HUES48 (cell line): ENCODE measurements at regions not wholly inside any gene's neighbourhood (a gene's known extent, or its start where the extent isn't known, plus 50 kb on each side); places are given as distances from the start of the nearest gene placed in this dataset.

ENCODE experiments used
- H3K27ac ChIP-seq: one replicate; pipeline ENCODE4 v1.7.0; 2013; ENCODE audit warnings: low read depth, low read length, inconsistent platforms
- H3K27me3 ChIP-seq: 2 replicates; pipeline ENCODE4 v1.6.1; 2013; ENCODE audit warnings: mild to moderate bottlenecking, low read length; ENCODE audit not compliant: control insufficient read depth, insufficient read depth
- H3K36me3 ChIP-seq: 2 replicates; pipeline ENCODE4 v1.6.1; 2013; ENCODE audit warnings: low read length; ENCODE audit not compliant: control insufficient read depth, insufficient read depth
- H3K4me1 ChIP-seq: 2 replicates; pipeline ENCODE4 v1.6.1; 2013; ENCODE audit warnings: mild to moderate bottlenecking, low read length; ENCODE audit not compliant: control insufficient read depth, insufficient read depth
- H3K4me3 ChIP-seq: 2 replicates; pipeline ENCODE4 v1.5.1; 2013; ENCODE audit warnings: mild to moderate bottlenecking, low read depth, low read length
- H3K9ac ChIP-seq: 2 replicates; pipeline ENCODE4 v1.6.1; 2013; ENCODE audit warnings: mild to moderate bottlenecking, low read depth, low read length, moderate library complexity
- H3K9me3 ChIP-seq: 2 replicates; pipeline ENCODE4 v1.6.1; 2013; ENCODE audit warnings: low read length; ENCODE audit not compliant: control insufficient read depth, insufficient read depth

- Histone ChIP-seq H3K4me1 (peaks cover 24% of the 10 kb centered on the region), H3K9me3 (no peaks in the 10 kb centered on the region), H3K36me3 (no peaks in the 10 kb centered on the region), H3K27me3 (peaks cover 16% of the 10 kb centered on the region), H3K4me3 (no peak overlapping the region), H3K27ac (peak overlapping the region; percentile 11), H3K9ac (no peak overlapping the region)
These were observed 153.1 kb upstream of the FGGY start for GRCh38 chr1:59143811-59144210.

DNA sequence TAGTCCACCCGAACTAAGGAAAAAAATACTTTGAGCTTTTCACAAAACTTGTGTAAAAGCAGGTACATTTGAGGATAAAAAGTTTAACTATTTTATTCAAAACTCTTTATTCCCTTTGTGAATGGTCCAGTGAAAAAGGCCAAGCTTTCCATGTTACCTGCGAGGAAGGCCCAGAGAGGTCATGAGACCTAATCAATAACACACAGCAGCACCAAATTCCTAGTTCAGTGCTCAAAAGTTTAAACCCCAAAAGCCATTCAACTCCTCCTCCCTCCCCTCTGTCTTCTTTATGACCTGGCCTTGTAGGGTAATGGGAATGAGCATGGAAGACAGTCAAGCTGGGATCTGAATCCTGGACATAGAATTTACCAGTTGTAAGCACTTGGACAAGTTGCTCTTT is 151.9 kb upstream of the FGGY start:
- H3K36me3 ChIP-seq, result no peaks in the 10 kb centered on the region
- no peak overlapping the region for H3K9ac ChIP-seq
- peaks cover 24% of the 10 kb centered on the region for H3K4me1 ChIP-seq
- peaks cover 16% of the 10 kb centered on the region for H3K27me3 ChIP-seq
- no peaks in the 10 kb centered on the region for H3K9me3 ChIP-seq
- H3K27ac ChIP-seq, result no peak overlapping the region
- H3K4me3 ChIP-seq, result no peak overlapping the region

DNA sequence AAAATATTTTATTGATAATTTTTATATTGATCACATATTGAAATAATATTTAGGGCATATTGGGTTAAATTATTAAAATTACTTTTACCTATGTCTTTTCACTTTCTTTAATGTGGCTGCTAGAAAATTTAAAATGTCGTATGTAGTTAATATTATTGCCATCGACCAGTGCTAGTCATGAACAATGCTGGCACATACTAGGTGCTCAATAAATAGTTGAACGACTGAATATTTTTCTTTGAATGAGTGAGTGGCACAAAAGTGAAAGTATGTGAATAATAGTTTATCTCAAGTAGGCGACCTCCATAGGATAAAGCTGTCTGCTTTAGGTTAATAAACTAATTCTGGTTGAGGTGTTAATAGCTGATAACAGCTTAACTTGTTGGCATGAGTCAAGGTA is 150.8 kb upstream of the FGGY start:
- no peaks in the 10 kb centered on the region for H3K36me3 ChIP-seq
- no peaks in the 10 kb centered on the region for H3K9me3 ChIP-seq
- H3K27me3 ChIP-seq, result peaks cover 16% of the 10 kb centered on the region
- peak overlapping the region; percentile 67 for H3K4me3 ChIP-seq
- no peak overlapping the region for H3K27ac ChIP-seq
- H3K9ac ChIP-seq, result no peak overlapping the region
- peaks cover 30% of the 10 kb centered on the region for H3K4me1 ChIP-seq

- peaks cover 34% of the 10 kb centered on the region for H3K4me1 ChIP-seq
- H3K36me3 ChIP-seq, result no peaks in the 10 kb centered on the region
- H3K4me3 ChIP-seq, result peak overlapping the region; percentile 67
- H3K27ac ChIP-seq, result no peak overlapping the region
- H3K9ac ChIP-seq, result no peak overlapping the region
- H3K27me3 ChIP-seq, result peaks cover 16% of the 10 kb centered on the region
- H3K9me3 ChIP-seq, result no peaks in the 10 kb centered on the region
These were observed 150.1 kb upstream of the FGGY start for GRCh38 chr1:59146651-59147358.

DNA sequence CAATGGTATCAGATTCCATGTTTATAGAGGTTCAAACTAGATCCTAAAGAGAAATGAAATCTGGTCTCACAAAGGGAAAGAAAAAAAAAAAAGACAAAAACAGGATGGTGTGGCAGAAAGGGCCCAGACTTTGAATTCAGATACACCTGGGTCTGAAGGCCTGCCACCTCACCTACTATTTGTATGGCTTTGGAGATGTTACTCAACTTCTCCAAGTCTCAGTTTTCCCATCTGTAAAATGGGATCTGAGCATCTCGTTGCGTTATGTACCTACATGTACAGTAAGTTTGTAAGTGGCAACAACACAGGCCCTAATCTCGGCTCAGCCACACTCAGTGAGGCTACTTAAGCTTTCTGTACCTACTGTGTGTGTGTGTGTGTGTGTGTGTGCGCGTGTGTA is 147.5 kb upstream of the FGGY start:
- Histone ChIP-seq H3K36me3 (no peaks in the 10 kb centered on the region), H3K27me3 (peaks cover 16% of the 10 kb centered on the region), H3K27ac (no peak overlapping the region), H3K4me1 (peaks cover 23% of the 10 kb centered on the region), H3K9ac (no peak overlapping the region), H3K4me3 (no peak overlapping the region), H3K9me3 (no peaks in the 10 kb centered on the region)

DNA sequence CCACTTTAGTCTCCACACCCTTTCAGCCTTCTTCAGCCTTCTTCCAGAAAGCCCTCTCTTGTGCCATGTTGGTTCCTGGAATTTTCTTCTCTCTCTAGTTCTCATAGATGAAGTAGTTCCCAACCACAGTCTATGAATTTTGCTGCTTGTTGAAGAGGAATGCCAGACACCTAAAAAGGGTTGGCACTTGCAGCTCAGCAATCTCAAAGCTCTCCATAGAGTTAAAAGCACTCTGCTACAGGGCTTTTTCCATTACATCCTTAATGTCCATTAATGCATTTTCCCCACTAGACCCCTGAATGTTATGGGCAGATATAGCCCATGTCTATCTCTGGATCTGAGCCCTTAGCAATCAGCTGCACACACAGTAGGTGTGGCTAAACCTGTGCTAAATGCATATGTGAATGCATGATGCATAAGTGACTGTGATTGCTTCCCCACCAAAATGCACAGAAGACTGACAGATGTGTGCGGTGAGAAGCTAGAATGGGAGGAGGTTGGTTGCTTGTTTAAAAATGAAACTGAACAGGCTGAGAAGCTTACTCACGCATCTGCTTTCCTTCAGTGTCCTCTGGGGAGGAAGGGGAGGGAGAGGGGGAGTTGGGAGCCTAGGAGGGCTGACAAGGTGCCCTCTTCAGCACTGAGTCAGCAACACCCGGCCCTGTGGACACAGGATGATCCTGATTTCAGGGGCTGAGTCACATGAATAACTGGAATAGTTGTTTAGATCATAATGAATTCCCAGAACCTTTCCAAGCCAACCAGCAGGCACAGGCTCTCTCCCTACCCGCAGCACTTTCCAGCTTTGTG is 146.1 kb upstream of the FGGY start:
- H3K27ac ChIP-seq, result peak overlapping the region; percentile 53
- no peak overlapping the region for H3K9ac ChIP-seq
- no peak overlapping the region for H3K4me3 ChIP-seq

GRCh38 chr1:59151387-59151761 is 145.5 kb upstream of the FGGY start:
- H3K27ac ChIP-seq, result peak overlapping the region; percentile 53
- no peak overlapping the region for H3K9ac ChIP-seq
- no peaks in the 10 kb centered on the region for H3K9me3 ChIP-seq
- H3K36me3 ChIP-seq, result no peaks in the 10 kb centered on the region
- H3K27me3 ChIP-seq, result peaks cover 12% of the 10 kb centered on the region
- no peak overlapping the region for H3K4me3 ChIP-seq
- H3K4me1 ChIP-seq, result peaks cover 24% of the 10 kb centered on the region

More for the DNA sequence above, 146.1 kb upstream of the FGGY start:
- H3K9me3 ChIP-seq, result no peaks in the 10 kb centered on the region
- peaks cover 16% of the 10 kb centered on the region for H3K27me3 ChIP-seq
- H3K36me3 ChIP-seq, result no peaks in the 10 kb centered on the region
- H3K4me1 ChIP-seq, result peaks cover 23% of the 10 kb centered on the region

DNA sequence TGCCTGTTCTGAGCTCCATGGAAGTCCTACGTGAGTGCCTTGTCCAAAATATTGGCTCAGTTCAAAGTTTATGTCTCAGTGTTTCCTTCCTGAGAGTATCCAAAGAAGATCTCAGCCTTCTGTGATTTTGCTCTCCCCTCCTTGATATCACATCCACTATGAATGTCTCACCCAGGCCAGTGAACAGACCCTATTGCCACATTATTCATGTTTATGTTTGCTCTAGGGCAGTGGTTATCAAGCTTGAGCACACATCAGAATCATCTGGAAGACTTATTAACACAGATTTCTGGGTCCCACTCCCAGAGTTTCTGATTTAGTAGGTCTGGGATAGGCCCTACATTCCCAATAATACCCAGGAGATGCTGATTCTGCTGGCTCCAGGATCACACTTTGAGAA is 145.0 kb upstream of the FGGY start:
- no peak overlapping the region for H3K9ac ChIP-seq

GRCh38 chr1:59152511-59152910 is 144.4 kb upstream of the FGGY start:
- H3K27me3 ChIP-seq, result peaks cover 1% of the 10 kb centered on the region
- no peak overlapping the region for H3K9ac ChIP-seq
- H3K4me1 ChIP-seq, result peaks cover 28% of the 10 kb centered on the region
- no peak overlapping the region for H3K4me3 ChIP-seq
- no peaks in the 10 kb centered on the region for H3K36me3 ChIP-seq
- H3K27ac ChIP-seq, result no peak overlapping the region
- no peaks in the 10 kb centered on the region for H3K9me3 ChIP-seq

More for the DNA sequence above, 145.0 kb upstream of the FGGY start:
- Histone ChIP-seq H3K9me3 (no peaks in the 10 kb centered on the region), H3K27ac (no peak overlapping the region), H3K36me3 (no peaks in the 10 kb centered on the region), H3K4me3 (no peak overlapping the region), H3K4me1 (peaks cover 29% of the 10 kb centered on the region), H3K27me3 (peaks cover 8% of the 10 kb centered on the region)

DNA sequence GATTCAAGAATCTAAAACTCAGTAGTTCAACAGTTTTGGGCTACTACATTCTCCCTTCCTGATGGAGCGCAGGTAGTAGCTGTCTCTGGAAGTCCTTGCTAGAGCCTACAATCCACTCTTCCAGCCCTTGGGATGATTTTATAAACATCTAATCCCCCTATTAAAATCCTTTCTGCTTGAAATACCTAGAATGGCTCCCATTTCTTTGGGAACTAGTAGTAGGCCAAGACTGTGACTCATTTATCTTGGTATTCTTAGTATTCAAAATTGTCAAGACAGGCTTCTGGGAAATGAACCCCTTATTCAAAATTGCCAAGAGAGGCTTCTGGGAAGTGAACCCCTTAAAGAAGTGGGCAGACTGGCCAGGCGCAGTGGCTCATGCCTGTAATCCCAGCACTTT is 142.5 kb upstream of the FGGY start:
- peaks cover 11% of the 10 kb centered on the region for H3K9me3 ChIP-seq
- H3K27ac ChIP-seq, result no peak overlapping the region
- no peaks in the 10 kb centered on the region for H3K27me3 ChIP-seq
- H3K9ac ChIP-seq, result no peak overlapping the region
- H3K36me3 ChIP-seq, result no peaks in the 10 kb centered on the region
- no peak overlapping the region for H3K4me3 ChIP-seq
- peaks cover 28% of the 10 kb centered on the region for H3K4me1 ChIP-seq

DNA sequence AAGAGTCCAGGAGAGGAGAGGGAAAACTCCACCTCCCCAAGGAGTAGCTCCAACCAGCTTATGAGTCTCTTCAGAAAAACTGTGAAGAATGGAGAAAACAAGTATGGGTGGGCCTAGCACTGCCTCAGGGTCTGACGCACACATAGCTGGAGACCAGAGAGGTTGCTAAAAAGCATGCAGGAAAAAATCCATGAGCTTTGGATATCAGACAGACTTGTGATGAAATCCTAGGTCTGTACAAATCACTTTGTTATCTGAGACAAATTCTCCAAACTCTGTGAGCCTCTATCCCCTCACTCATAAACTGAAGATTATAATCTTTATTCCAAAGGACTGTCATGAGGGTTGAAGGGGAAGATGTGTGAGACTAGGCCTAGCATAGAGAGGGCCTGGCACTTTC is 141.5 kb upstream of the FGGY start:
- no peak overlapping the region for H3K4me3 ChIP-seq
- H3K9ac ChIP-seq, result no peak overlapping the region
- peaks cover 28% of the 10 kb centered on the region for H3K4me1 ChIP-seq
- peaks cover 11% of the 10 kb centered on the region for H3K9me3 ChIP-seq
- H3K36me3 ChIP-seq, result no peaks in the 10 kb centered on the region
- no peaks in the 10 kb centered on the region for H3K27me3 ChIP-seq
- no peak overlapping the region for H3K27ac ChIP-seq
